NCI-H187 treated with DMSO at 0.1 percent for 48 hours (cell line): ENCODE measurements at regions not wholly inside any gene's neighbourhood (a gene's known extent, or its start where the extent isn't known, plus 50 kb on each side); places are given as distances from the start of the nearest gene placed in this dataset.
"Not testable (repeated sequence)": the region's sequence is repeated elsewhere in the genome, so short reads cannot be mapped to it uniquely, and the experiment has no call there.

Experiments
- DNase-seq: peaks from one replicate; lab custom pipeline; 2025; lab: John Stamatoyannopoulos, UW

DNA sequence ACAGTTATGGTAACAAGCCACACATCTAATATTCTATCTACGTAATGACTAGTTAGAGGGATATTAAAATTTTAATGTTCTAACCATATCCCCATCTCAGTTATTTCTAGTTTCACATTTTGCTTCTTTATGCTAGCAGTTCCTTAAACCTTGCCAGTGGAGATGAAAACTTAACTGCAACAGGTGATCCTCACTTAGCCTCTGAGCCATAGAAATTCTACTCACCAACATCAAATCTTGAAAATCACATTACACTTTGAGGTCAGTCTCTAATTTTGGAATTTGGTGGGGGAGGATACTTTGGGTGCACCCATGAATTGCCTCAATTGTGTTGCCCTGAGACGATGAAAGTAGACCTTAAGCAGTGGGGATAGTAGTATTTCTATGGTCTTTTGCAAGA lies 256.4 kb downstream of the GATA3 start:
- no peak for DNase-seq

DNA sequence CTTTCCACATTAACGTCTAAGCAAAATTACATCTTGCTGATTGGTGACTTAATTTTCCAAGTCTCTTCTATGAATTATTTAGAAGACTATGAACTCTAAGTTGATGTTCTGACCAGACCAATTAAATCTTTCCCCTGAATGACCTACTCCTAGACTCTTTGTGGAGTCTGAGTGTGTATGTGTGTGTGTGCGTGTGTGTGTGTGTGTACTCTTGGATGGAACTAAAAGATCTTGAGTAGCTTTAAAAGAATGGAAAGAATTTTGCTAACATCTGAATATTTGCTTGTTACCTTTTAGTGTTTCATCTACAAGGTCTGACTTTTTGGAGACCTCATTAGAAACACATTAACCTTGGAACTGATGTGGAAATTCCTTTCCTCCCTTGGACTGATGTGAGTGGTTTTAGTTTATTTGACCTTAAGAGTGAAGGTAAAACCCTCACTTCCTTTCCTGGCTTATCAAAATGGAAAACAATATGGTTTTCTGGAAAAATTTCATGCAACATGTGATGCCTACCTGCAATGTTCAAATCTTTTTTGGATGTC lies 257.1 kb downstream of the GATA3 start:
- no peak for DNase-seq

DNA sequence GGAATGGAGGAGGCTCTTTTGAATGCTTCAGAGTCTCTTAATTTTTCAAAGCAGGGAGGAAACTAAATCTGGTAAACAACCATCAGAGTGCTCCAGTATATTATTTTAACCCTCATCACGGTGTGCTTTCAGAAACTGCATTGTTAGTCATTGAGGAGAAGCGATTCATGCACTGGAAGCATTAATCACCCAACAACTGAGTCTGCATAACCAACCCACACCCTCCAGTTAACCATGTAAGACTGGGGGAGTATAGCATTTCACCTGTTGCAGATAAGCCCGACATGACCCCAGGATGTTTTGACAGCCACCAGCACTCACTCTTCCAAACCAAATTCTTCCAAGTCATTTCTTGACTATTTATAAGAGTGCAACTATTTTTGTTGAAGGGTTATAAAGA lies 257.6 kb downstream of the GATA3 start:
- DNase-seq: no peak

DNA sequence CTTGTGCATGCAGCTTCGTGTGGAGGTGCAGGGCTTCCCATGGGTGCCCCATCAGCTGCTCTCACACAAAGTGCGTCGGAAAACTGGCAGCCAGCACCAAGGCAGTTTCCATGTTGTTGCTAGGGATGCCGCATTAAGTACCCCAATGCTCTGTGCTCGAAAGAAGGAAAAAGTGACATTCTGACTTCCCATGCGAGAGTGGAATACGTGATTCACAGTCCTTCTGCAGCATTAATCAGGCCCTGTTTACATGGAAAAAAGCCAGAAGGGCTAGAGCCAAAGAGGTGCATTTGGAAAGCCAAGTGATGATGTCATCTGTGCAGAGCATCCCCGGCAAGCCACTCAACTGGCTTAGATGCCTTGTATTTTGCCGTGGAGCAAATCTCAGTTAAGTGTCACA lies 258.3 kb downstream of the GATA3 start:
- DNase-seq: no peak

DNA sequence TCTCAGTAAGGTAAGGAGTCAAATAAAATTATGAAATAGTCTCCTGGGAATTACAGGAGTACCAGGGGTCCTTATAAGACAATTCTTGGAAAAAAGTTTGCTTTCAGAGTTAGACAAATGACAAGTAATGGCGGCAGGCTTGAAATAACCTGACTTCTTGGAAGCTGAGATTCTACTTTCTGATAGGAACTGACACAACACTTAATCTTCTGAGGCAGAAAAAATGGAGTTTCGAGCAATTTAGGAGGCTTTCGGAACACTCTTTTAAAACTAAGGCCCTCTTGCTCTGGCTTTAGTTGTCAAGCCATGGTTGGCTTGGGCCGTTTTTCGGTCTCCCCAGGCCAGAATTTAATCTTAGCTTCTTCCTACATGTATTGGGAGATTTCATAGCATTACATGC lies 260.0 kb downstream of the GATA3 start:
- DNase-seq: no peak

DNA sequence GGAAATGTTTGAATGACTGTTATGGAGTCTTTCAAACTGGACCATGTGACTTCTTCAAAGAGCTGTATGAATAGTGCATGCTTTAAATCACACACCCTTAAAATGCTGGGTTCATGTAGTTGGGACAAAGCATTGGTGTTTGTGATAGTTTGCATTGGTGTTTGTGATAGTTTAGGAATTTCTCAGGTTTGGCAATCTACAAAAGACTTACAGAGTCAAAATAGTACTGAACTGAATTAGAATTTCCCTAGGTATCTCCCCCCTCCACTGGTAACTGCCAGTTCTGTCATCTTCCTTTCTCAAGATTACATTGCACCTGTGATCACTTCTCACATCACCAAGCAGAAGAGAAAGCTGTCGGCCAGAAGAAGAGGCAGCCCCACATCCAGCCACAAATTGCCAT lies 261.1 kb downstream of the GATA3 start:
- DNase-seq: no peak

DNA sequence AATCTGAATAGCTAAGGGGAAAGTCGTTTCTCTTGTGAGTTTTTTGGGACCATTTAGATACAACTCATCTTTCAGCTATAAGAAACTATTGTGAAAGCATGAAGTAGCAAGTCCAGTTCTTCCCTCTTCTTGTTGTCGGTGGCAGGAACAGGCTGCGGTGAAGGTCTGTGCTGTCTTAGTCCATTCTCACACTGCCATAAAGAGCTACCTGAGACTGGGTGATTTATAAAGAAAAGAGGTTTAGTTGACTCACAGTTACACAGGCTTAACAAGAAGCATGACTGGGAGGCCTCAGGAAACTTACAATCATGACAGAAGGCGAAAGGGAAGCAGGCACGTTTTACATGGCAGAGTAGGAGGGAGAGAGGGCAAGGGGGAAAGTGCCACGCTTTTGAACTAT lies 261.8 kb downstream of the GATA3 start:
- no peak for DNase-seq

DNA sequence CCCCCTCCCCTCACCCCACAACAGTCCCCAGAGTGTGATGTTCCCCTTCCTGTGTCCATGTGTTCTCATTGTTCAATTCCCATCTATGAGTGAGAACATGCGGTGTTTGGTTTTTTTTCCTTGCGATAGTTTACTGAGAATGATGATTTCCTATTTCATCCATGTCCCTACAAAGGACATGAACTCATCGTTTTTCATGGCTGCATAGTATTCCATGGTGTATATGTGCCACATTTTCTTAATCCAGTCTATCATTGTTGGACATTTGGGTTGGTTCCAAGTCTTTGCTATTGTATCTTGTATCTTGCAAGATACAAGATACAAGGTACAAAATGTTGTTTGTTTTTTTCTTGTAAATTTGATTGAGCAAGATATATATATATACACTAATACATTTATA lies 263.9 kb downstream of the GATA3 start:
- DNase-seq: not testable (repeated sequence)

DNA sequence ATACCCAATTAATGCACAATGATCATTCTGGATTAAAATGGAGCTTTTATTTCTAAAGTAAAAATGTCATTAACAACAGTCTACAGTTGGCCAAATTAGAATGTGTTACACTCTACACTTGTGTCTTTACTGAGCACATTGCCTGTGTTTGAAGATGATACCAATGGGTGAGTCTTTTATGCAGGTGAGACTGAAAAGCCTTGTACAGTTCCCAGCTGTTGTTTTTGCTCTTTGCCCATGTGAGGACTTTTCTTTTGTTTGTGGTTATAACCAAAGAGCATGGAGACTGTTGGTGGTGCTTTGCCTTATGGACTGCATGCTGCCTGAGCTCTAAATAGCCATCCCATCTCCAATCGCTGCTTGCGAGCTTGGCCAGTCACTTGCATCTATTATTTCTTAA lies 264.5 kb downstream of the GATA3 start:
- no peak for DNase-seq

DNA sequence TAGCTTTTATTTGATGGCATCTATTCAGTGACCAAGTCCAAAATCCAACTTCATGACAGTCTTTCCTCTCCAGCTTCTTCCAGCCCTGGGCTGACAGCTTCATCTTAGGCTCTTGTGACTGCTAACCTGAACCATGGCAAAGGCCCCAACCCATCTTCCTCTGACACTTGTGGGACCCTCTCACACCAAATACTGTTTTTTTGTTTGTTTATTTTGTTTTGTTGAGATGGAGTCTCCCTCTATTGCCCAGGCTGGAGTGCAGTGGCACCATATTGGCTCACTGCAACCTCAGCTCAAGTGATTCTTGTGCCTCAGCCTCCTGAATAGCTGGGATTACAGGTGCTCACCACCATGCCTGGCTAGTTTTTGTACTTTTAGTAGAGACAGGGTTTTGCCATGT lies 265.2 kb downstream of the GATA3 start:
- no peak for DNase-seq

DNA sequence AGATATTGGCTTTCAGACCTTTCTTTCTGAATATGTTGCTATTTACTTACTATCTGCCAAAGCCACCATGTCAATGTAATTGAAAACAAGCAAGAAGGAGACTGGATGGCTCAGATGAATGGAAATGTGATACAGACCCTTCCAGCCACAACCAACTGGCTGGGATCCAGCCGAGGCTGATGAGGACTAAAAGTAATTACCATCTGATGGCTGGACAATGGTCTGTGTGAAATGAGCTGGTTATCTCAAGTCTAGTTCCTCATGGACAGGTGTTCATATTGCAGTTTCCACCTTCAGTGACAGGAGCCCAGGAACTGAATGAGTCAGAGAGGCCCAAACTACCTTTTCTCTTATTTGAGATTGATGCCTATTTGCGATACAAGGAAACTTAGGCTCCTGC lies 267.5 kb downstream of the GATA3 start:
- DNase-seq: no peak

DNA sequence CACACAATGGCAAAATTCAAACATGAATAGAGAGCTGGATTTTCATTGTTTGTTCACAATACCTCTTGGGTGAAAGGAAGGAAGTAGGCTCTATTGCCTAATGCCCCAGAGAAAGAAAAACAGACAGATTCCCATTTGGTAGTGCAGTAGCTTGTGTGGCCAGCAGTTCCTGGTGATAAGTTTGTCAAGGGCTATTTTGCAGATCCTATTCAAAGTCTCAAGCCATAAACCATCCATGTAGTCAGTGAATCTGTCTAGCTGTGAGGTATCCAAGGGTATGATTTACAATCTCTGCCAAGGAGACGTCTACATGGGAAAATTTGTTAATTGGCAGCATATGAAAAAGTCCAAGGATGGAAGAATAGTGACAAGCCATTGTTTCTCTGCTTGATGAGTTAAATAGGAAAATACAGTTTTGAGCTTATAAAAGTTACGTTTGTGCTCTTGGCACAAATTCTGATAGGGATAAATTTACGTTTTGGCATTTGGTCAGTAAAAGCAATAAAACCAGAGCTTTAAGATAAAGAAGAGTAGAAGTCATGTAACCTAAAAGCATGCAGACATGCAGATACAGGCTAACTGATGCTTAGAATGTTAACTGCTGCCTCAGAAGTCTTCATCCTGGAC lies 269.1 kb downstream of the GATA3 start:
- DNase-seq: no peak

DNA sequence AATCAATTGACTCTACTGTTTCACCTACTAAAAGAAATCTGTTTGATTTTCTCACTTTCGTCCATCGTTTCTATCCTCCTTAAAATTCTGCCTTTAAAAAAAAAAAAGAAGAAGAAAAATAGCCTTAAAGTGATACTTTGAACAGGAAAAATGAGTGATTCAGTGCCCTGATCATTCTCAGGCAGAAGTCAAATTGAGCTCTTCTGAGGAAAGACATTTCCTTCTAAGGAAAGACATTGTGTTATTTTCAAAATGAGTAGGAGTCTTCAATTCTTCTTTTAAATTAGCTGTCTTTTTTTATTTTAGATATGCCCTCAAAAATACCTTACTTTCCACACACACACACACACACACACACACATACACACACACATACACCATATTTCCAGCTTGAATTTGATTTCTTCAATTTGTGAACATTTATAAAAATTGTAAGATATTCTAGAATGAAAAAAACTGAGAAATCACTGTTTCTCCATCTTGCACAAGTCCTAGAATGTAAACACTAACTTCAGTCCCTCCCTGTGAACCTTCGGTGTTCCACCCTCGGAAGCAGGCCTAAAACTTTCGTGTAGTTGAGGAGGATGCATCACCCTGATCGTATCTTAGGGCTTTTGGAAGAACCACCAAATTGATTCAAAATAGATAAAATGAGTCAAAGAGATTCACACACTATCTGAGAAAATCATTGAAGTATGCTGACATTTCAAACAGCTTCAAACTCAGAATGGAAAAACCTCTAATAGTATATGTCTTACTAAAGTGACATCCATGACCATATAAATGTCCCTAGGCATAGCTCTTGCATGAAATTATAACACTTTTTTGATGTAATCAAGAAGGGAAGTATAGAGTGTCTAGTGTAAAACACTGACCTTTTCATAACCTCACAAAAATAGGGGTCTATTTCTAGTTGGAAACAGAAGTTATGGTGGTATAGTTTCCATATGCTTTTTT lies 270.8 kb downstream of the GATA3 start:
- no peak for DNase-seq

DNA sequence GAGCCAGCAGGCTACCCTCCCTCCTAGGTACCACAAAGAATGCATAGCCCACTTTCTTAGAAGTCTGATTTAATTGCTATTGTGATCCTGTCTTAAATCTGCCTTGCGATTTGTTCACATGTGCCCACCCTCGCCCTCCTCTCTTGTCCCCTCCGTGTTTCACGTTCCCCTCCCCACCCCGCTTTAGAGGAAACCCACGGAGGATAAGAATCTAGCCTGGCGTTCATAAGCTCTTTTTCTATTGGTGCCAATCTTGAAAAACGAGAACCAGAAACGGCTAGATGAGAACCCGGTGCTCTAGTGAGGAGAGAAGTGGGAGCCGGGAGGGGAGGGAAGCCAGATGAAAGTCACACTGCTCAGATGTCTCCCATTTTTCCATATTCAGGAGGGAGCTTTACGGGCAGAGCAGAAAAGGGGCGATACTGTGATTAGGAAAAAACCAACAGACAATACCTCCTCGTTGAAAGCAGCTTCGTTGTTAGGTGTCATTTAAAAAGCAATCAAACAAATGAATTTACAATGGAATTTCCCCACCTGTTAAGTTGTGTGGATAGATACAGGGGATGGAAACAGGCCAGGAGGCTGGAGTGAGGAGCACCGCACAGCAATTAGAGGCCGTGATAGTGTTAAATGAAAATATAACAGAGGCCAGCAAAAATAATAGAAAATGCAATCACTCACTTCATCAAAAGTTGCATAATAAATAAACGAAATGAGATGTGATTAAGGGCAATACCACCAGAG lies 272.1 kb downstream of the GATA3 start:
- DNase-seq: no peak

DNA sequence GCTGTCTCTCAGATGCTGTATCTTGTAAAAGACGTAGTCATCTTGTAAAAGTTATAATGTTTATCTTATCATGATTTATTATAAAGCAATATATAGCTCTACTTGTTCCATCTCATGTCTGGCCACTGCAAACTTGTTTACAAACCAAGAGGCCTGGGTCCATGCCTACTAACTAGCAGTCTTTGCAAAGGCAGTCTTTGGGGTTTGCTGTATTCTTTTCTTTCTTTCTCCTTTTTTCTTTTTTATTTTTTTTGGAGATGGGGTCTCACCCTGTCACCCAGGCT lies 272.6 kb downstream of the GATA3 start:
- no peak for DNase-seq

DNA sequence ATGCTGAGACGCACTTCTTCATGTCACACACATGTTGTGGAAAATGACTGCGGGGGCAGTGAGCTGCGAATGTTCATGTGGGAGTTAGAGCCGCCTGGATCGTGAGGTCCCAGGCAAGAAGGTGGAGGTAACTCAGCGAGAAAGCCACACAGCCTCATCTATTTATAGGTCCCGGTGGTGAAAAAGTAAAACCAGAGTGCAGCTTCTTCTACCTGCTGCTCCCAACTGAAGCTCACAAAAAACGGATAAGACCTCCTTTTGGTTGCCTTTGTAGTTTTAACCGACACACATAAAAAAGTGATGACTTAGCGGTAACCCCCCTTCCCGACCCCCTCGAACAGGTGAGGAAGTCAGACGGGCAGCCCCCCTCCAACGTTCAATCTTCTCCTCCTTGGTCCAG lies 276.9 kb downstream of the GATA3 start:
- no peak for DNase-seq

DNA sequence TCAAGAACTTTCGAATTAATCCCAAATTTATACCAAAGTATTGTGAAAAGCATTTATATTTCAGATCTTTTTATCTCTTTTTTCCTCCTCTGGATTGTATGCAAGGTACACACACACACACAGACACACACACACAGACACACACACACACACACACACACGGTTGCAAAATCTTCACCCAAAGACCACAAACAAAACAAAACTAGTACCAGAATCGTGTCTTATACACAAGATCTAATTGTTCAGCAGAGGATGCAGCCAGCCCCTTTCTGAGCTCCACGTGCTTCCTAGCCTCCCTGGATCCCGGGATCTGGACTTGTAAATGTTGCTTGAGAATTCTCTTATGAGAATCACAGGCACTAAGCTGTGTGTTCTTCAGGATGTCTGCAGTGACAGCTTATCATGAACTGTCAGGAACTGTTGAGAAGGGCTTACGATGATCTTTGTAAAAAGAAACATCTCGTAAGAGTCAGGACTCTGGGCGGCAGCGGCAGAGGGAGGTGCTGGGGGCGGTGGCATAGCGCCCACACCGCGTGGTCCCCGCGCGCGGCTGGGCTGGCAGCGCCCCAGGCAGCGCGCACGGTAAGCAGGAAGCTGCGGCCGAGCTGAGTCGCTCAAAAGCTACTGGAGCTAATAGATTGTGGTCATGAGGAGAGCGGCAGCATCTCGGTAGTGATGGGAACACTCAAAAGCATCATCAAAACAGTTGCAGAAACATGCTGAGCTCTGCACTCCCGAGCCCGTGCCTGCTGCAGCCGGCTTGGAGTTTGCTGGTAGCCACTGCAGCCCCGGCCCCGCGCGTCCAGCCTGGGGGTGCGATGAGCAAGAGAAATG lies 277.6 kb downstream of the GATA3 start:
- DNase-seq: no peak

DNA sequence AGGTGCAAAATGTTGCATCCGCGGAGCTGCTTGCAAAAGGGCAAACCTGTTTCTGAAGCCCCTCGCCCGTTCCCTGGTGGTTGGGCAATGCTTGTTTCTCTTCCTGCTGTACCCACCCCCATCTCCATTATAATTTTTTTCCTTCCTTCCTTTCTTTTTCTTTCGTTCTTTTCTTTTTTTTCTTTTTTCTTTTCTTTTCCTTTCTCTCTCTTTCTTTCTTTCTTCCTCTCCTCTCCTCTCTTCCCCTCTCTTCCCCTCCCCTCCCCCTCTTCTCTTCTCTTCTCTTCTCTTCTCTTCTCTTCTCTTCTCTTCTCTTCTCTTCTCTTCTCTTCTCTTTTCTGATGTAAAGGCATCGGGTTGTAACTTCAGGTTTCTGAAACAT lies 278.2 kb downstream of the GATA3 start:
- DNase-seq: no peak

DNA sequence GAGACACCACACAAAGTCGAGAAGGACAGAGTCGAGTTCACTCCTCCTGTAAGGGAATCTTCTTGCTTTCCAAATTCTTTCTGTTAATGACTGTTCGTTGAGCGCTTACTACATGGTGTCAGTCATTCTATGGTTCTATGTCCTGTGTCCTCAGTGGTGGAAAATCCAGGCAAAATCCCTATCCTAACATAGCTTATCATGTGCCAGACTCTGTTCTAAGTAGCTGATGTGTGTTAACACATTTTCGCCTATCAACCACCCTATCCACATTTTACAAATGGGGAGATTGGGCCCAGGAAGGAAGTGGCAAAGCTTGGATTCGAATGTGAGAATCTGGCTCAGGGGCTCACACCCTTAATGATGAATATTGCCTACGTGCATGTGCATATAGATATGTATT lies 280.1 kb downstream of the GATA3 start:
- DNase-seq: no peak

DNA sequence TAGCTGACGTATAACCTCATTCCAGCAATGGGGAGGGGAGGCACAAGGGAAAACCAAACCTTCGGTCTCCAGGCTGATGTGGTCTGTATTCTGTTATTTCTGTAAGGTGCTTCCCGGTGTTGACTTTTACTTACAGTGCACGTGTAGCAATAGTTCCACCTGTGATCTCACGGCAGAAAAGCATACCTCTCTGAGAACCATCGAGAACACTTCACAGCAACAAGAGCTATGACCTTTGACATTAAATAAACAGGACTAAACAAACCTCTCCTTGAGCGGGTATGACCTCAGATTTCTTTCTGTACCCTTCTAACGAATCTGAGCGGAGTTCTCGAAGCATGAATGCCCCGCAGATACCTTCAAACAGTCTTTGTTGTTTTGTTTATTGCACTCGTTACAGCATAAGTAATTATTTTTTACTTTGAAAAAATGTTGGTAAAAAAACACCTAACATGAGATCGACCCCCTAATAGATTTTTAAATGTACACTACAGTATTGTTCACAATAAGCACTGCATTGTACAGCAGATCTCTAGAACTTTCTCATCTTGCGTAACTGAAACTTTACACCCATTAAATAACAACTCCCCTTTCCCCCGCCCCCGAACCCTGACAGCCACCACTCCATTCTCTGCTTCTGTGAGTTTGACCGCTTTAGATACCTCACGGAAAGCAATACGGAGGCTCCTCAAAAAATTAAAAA lies 282.3 kb downstream of the GATA3 start:
- no peak for DNase-seq

DNA sequence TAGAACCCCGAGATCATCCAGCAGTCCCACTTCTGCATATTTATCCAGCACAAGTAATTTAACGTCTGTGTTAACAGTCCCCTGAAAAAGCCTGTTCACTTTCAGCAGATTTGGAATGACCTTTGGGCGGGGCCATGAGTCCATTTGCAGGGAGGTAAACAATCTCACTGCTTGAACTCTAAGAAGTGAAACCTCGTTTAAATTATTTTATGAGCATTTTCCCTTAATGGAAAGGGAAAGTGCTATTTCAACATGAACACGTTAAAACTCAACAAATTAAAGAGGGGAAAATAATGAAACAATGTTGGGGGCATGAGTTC lies 282.8 kb downstream of the GATA3 start:
- DNase-seq: no peak
